Astrocyte (in vitro differentiated cells and primary cell): ENCODE measurements at regions not wholly inside any gene's neighbourhood (a gene's known extent, or its start where the extent isn't known, plus 50 kb on each side); places are given as distances from the start of the nearest gene placed in this dataset.

Source experiments
- DNase-seq: peaks from one replicate; pipeline ENCODE4 v3.0.0-alpha.2; 2010; ENCODE audit warnings: low read depth
- FAIRE-seq: peaks from 2 replicates; lab custom pipeline; 2011; peaks lifted over from hg19 to GRCh38; lab: Jason Lieb, UNC
- H2AFZ ChIP-seq: 2 replicates; pipeline ENCODE4 v1.6.0; 2012; ENCODE audit warnings: low read depth, low read length, inconsistent platforms
- H3K27ac ChIP-seq: 2 replicates; pipeline ENCODE4 v1.5.1; 2011; ENCODE audit warnings: low read depth, low read length, inconsistent platforms
- H3K27me3 ChIP-seq: 2 replicates; pipeline ENCODE4 v1.6.0; 2011; ENCODE audit warnings: low read length, inconsistent platforms; ENCODE audit not compliant: insufficient read depth
- H3K36me3 ChIP-seq: 2 replicates; pipeline ENCODE4 v1.5.1; 2011; ENCODE audit warnings: low read length, inconsistent platforms; ENCODE audit not compliant: insufficient read depth
- H3K4me1 ChIP-seq: 2 replicates; pipeline ENCODE4 v1.5.1; 2011; ENCODE audit warnings: low read length, inconsistent platforms; ENCODE audit not compliant: insufficient read depth
- H3K4me2 ChIP-seq: 2 replicates; pipeline ENCODE4 v1.6.0; 2012; ENCODE audit warnings: low read length, inconsistent platforms
- H3K4me3 ChIP-seq: 2 replicates; pipeline ENCODE4 v1.5.1; 2011; ENCODE audit warnings: low read depth, mild to moderate bottlenecking, low read length, inconsistent platforms; ENCODE audit not compliant: insufficient read depth
- H3K79me2 ChIP-seq: 2 replicates; pipeline ENCODE4 v1.6.0; 2012; ENCODE audit warnings: mild to moderate bottlenecking, low read length, inconsistent platforms; ENCODE audit not compliant: insufficient read depth
- H3K9ac ChIP-seq: 2 replicates; pipeline ENCODE4 v1.6.0; 2012; ENCODE audit warnings: mild to moderate bottlenecking, low read length, inconsistent platforms
- H3K9me3 ChIP-seq: 2 replicates; pipeline ENCODE4 v1.5.1; 2012; ENCODE audit warnings: low read depth, mild to moderate bottlenecking, low read length, inconsistent platforms; ENCODE audit not compliant: insufficient read depth
- H4K20me1 ChIP-seq: 2 replicates; pipeline ENCODE4 v1.6.0; 2012; ENCODE audit warnings: low read length, inconsistent platforms; ENCODE audit not compliant: insufficient read depth
- H3K27ac Mint-ChIP-seq: one replicate; pipeline ENCODE4 v1.8.0; 2021; ENCODE audit warnings: mild to moderate bottlenecking, mixed read lengths; ENCODE audit not compliant: unreplicated experiment
- H3K27me3 Mint-ChIP-seq: one replicate; pipeline ENCODE4 v1.8.0; 2021; ENCODE audit warnings: low read depth, mixed read lengths; ENCODE audit not compliant: unreplicated experiment
- H3K36me3 Mint-ChIP-seq: one replicate; pipeline ENCODE4 v1.8.0; 2021; ENCODE audit warnings: low read depth, mixed read lengths; ENCODE audit not compliant: unreplicated experiment
- H3K4me1 Mint-ChIP-seq: one replicate; pipeline ENCODE4 v1.8.0; 2021; ENCODE audit warnings: low read depth, mixed read lengths; ENCODE audit not compliant: unreplicated experiment
- H3K4me3 Mint-ChIP-seq: one replicate; pipeline ENCODE4 v1.8.0; 2021; ENCODE audit warnings: mild to moderate bottlenecking, moderate library complexity, mixed read lengths; ENCODE audit not compliant: unreplicated experiment
- H3K9me3 Mint-ChIP-seq: one replicate; pipeline ENCODE4 v1.8.0; 2021; ENCODE audit warnings: mild to moderate bottlenecking, mixed read lengths; ENCODE audit not compliant: unreplicated experiment
- CTCF ChIP-seq: IDR thresholded peaks from 2 replicates; pipeline ENCODE4 v1.5.1; 2011; ENCODE audit warnings: low read depth, mild to moderate bottlenecking, inconsistent platforms, low read length, moderate library complexity; ENCODE audit not compliant: insufficient read depth
- EZH2 ChIP-seq: IDR thresholded peaks from 2 replicates; pipeline ENCODE4 v1.6.1; 2012; ENCODE audit warnings: mild to moderate bottlenecking, low read length, inconsistent platforms; ENCODE audit not compliant: insufficient read depth

DNA sequence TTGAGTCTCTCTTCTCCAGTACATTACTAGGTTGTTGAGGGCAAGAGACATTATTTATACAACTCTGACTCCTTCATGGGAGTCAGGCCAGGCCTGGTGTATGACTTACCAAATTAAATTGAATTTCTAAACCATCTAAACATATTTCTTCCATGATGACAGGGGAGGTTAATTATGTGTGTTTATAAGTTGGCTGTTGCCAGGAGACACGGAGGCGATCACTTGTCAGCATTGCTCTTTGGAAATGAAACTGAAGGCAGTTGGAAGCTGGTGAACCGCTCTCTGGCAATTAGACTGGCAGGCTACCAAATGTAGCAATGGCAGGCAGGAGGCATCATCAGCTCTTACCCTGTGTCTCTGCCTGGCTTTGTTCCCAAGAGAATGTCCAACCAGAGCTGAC is 241.4 kb downstream of the KCNS3 start:
- no peaks in the 10 kb centered on the region for H3K9me3 Mint-ChIP-seq
- no peak overlapping the region for H3K4me3 Mint-ChIP-seq
- peaks cover 2% of the 10 kb centered on the region for H3K4me1 ChIP-seq
- DNase-seq: peak; percentile 84
- H3K27me3 ChIP-seq: peaks cover 2% of the 10 kb centered on the region
- no peak overlapping the region for H3K4me3 ChIP-seq
- H3K27ac Mint-ChIP-seq: no peak overlapping the region
- no peaks in the 10 kb centered on the region for H4K20me1 ChIP-seq
- no peaks in the 10 kb centered on the region for H3K36me3 Mint-ChIP-seq
- no peaks in the 10 kb centered on the region for H3K4me1 Mint-ChIP-seq
- peak; percentile 37 for FAIRE-seq
- H3K27me3 Mint-ChIP-seq: peaks cover 4% of the 10 kb centered on the region
- H3K9ac ChIP-seq: no peak overlapping the region
- H3K9me3 ChIP-seq: no peaks in the 10 kb centered on the region
- TF ChIP-seq EZH2: no peak
- no peak for TF ChIP-seq CTCF
- H3K27ac ChIP-seq: no peak overlapping the region
- no peaks in the 10 kb centered on the region for H3K36me3 ChIP-seq
- H2AFZ ChIP-seq: no peak overlapping the region
- H3K4me2 ChIP-seq: no peak overlapping the region
- no peaks in the 10 kb centered on the region for H3K79me2 ChIP-seq

- peaks cover 2% of the 10 kb centered on the region for H3K27me3 ChIP-seq
- no peak overlapping the region for H3K27ac ChIP-seq
- Mint-ChIP-seq H3K27ac (no peak overlapping the region), H3K9me3 (no peaks in the 10 kb centered on the region), H3K4me1 (no peaks in the 10 kb centered on the region), H3K4me3 (no peak overlapping the region), H3K27me3 (peaks cover 2% of the 10 kb centered on the region), H3K36me3 (no peaks in the 10 kb centered on the region)
- H3K36me3 ChIP-seq: no peaks in the 10 kb centered on the region
- no peak overlapping the region for H3K9ac ChIP-seq
- no peaks in the 10 kb centered on the region for H3K9me3 ChIP-seq
- H2AFZ ChIP-seq: no peak overlapping the region
- H4K20me1 ChIP-seq: no peaks in the 10 kb centered on the region
- FAIRE-seq (no peak), DNase-seq (peak; percentile 59)
- H3K79me2 ChIP-seq: no peaks in the 10 kb centered on the region
- TF ChIP-seq EZH2 (no peak), CTCF (no peak)
- peaks cover 2% of the 10 kb centered on the region for H3K4me1 ChIP-seq
- H3K4me2 ChIP-seq: no peak overlapping the region
- no peak overlapping the region for H3K4me3 ChIP-seq
These were observed 240.2 kb downstream of the KCNS3 start for GRCh38 chr2:18118703-18119102.

GRCh38 chr2:18117592-18117991 is 239.1 kb downstream of the KCNS3 start:
- H3K79me2 ChIP-seq: no peaks in the 10 kb centered on the region
- TF ChIP-seq EZH2 (no peak), CTCF (peak; percentile 60)
- H3K4me1 ChIP-seq: peaks cover 2% of the 10 kb centered on the region
- H3K36me3 ChIP-seq: no peaks in the 10 kb centered on the region
- DNase-seq (no peak), FAIRE-seq (peak; percentile 39)
- no peak overlapping the region for H3K27ac Mint-ChIP-seq
- H3K4me2 ChIP-seq: no peak overlapping the region
- no peak overlapping the region for H3K4me3 Mint-ChIP-seq
- no peaks in the 10 kb centered on the region for H4K20me1 ChIP-seq
- H3K9me3 Mint-ChIP-seq: no peaks in the 10 kb centered on the region
- no peak overlapping the region for H3K9ac ChIP-seq
- no peak overlapping the region for H3K27ac ChIP-seq
- H3K27me3 ChIP-seq: peaks cover 2% of the 10 kb centered on the region
- H3K36me3 Mint-ChIP-seq: no peaks in the 10 kb centered on the region
- no peaks in the 10 kb centered on the region for H3K4me1 Mint-ChIP-seq
- no peak overlapping the region for H2AFZ ChIP-seq
- H3K9me3 ChIP-seq: no peaks in the 10 kb centered on the region
- no peak overlapping the region for H3K4me3 ChIP-seq
- peaks cover 2% of the 10 kb centered on the region for H3K27me3 Mint-ChIP-seq
